Sigmoid colon (tissue), 6 donors: ENCODE measurements at regions not wholly inside any gene's neighbourhood (a gene's known extent, or its start where the extent isn't known, plus 50 kb on each side); places are given as distances from the start of the nearest gene placed in this dataset.

Experiments used
- DNase-seq: peaks from one replicate; pipeline ENCODE4 v3.0.0-alpha.2; 2019
- H3K27ac ChIP-seq, 4 donors: fragments of 200-600 bp; sonication (generic); one replicate each; pipeline ENCODE4 v1.5.1; 2016 to 2019; ENCODE audit warnings: mild to moderate bottlenecking in 1 of 4
- H3K27me3 ChIP-seq, 3 donors: fragments of 200-600 bp; sonication (generic); one replicate each; pipeline ENCODE4 v1.5.1; 2019; ENCODE audit warnings: mild to moderate bottlenecking in 1 of 3
- H3K36me3 ChIP-seq, 4 donors: fragments of 200-600 bp; sonication (generic); one replicate each; pipeline ENCODE4 v1.5.1; 2016 to 2019
- H3K4me1 ChIP-seq, 4 donors: fragments of 200-600 bp; sonication (generic); one replicate each; pipeline ENCODE4 v1.5.1; 2017 to 2019
- H3K4me3 ChIP-seq, 4 donors: fragments of 200-600 bp; sonication (generic); one replicate each; pipeline ENCODE4 v1.5.1; 2017 to 2019; ENCODE audit warnings: mild to moderate bottlenecking in 2 of 4, moderate library complexity in 1 of 4
- H3K9me3 ChIP-seq, 4 donors: fragments of 200-600 bp in 3 of 4; sonication (generic) in 3 of 4; one replicate each; pipeline versions ENCODE4 v1.5.1 to v1.6.1; 2013 to 2019
- EP300 ChIP-seq, 4 donors: sonication (generic); formaldehyde crosslinking; IDR thresholded peaks; one replicate each; pipeline ENCODE4 v1.6.1; 2017; ENCODE audit warnings: antibody characterized with exemption in 4 of 4
- POLR2A ChIP-seq, 2 donors: fragments of 450-650 bp; IDR thresholded peaks; one replicate each; pipeline ENCODE4 v1.6.1; 2016; ENCODE audit warnings: antibody characterized with exemption in 2 of 2, mild to moderate bottlenecking in 2 of 2, moderate library complexity in 2 of 2
- POLR2AphosphoS5 ChIP-seq, 4 donors: sonication (generic); formaldehyde crosslinking; IDR thresholded peaks; one replicate each; pipeline ENCODE4 v1.6.1; 2017; ENCODE audit warnings: antibody characterized with exemption in 4 of 4
- WGBS, 2 donors: extraction: QIAGEN DNeasy Blood & Tissue Kit; methylation state at CpG; one replicate each; pipeline ENCODE4 v1.1.7; 2013; 5-methylcytosine and 5-hydroxymethylcytosine counted together
- intact Hi-C: fragments of 100-400 bp; cut with DNase I; formaldehyde crosslinking; loops from one replicate; pipeline ENCODE4 v1.15.1; 2023
- TF ChIP-seq, protein P1 (sequence below), 4 experiments: fragments of 450-650 bp in 3 of 4; fragments of 200-600 bp in 1 of 4; IDR thresholded peaks; one replicate each; pipeline ENCODE4 v1.5.1; 2016 to 2019; ENCODE audit warnings: antibody characterized with exemption in 4 of 4, mild to moderate bottlenecking in 3 of 4, moderate library complexity in 2 of 4
- donor health status: healthy with polysubstance abuse.
- donor health status: healthy.

DNA sequence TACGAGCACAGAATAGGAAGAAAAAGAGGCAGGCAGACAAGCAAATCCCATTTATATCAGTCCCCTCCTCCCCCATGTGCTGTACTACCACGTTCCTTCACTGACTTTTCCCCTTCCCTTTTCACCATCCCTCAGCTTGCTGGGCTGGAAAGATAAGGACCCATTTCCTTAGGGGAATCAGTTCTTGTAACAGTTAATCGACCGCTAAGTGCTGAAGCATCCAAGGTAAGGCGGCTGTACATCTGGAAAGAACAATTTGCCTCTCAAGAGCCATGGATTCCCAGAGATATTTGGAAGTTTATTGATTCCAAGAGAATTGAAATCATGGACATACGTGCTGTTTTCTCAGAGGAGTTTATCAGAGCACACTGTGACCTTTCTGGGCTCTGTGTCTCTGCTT, 1688.0 kb downstream of the STIM2 start:
- Histone ChIP-seq H3K27me3 (no peaks in the 10 kb centered on the region), H3K36me3 (no peaks in the 10 kb centered on the region), H3K4me1 (no peaks in the 10 kb centered on the region), H3K4me3 (no peak overlapping the region), H3K9me3 (no peaks in the 10 kb centered on the region), H3K27ac (no peak overlapping the region)
- intact Hi-C loops: no loop called here
- DNase-seq: no peak
- 55 to 60% methylated on average over 6 of the region's 6 CpGs for WGBS, 2 donors
- no peak for TF ChIP-seq POLR2A (IDR thresholded peaks at IDR 0.05)

DNA sequence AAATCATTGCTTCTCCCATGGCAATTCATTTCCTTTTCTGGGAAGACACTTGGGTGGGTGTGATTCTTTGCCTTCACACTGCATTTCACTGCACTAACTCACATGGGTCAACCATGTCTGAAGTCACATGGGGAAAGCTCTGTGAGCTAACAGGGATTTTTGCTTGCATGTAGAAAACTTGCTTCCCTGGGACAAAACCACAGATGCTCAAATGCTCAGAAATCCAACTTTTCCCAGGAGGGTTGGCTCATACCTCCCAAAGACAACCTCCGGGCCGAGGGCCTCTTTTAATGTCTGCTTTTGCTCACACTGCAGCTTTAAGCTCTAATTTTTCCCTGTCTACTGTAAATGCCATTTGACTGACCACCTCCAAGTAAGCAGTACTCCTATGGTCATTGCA, 1695.2 kb downstream of the STIM2 start:
- Histone ChIP-seq H3K4me1 (no peaks in the 10 kb centered on the region), H3K27me3 (no peaks in the 10 kb centered on the region), H3K9me3 (no peaks in the 10 kb centered on the region), H3K36me3 (no peaks in the 10 kb centered on the region), H3K27ac (no peak overlapping the region), H3K4me3 (no peak overlapping the region)
- intact Hi-C loops: no loop called here
- WGBS, 2 donors: 87 to 93% methylated on average over 2 of the region's 2 CpGs
- TF ChIP-seq, protein P1, sequence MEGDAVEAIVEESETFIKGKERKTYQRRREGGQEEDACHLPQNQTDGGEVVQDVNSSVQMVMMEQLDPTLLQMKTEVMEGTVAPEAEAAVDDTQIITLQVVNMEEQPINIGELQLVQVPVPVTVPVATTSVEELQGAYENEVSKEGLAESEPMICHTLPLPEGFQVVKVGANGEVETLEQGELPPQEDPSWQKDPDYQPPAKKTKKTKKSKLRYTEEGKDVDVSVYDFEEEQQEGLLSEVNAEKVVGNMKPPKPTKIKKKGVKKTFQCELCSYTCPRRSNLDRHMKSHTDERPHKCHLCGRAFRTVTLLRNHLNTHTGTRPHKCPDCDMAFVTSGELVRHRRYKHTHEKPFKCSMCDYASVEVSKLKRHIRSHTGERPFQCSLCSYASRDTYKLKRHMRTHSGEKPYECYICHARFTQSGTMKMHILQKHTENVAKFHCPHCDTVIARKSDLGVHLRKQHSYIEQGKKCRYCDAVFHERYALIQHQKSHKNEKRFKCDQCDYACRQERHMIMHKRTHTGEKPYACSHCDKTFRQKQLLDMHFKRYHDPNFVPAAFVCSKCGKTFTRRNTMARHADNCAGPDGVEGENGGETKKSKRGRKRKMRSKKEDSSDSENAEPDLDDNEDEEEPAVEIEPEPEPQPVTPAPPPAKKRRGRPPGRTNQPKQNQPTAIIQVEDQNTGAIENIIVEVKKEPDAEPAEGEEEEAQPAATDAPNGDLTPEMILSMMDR (IDR thresholded peaks at IDR 0.05): no peak
- no peak for TF ChIP-seq POLR2A (IDR thresholded peaks at IDR 0.05)
- TF ChIP-seq EP300 (IDR thresholded peaks at IDR 0.05): no peak
- TF ChIP-seq POLR2AphosphoS5 (IDR thresholded peaks at IDR 0.05): no peak
- DNase-seq: no peak

GRCh38 chr4:28557755-28558154, 1697.1 kb downstream of the STIM2 start:
- no peak for TF ChIP-seq POLR2A (IDR thresholded peaks at IDR 0.05)
- WGBS, 2 donors: 58 to 72% methylated on average over 2 of the region's 2 CpGs
- Histone ChIP-seq H3K36me3 (no peaks in the 10 kb centered on the region), H3K9me3 (no peaks in the 10 kb centered on the region), H3K4me3 (no peak overlapping the region), H3K27ac (no peak overlapping the region), H3K4me1 (no peaks in the 10 kb centered on the region), H3K27me3 (no peaks in the 10 kb centered on the region)
- DNase-seq: no peak
- intact Hi-C loops: no loop called here

GRCh38 chr4:28558895-28559294, 1698.3 kb downstream of the STIM2 start:
- no peak for TF ChIP-seq EP300 (IDR thresholded peaks at IDR 0.05)
- no peak for TF ChIP-seq POLR2A (IDR thresholded peaks at IDR 0.05)
- TF ChIP-seq POLR2AphosphoS5 (IDR thresholded peaks at IDR 0.05): no peak
- TF ChIP-seq, protein P1 (IDR thresholded peaks at IDR 0.05): no peak
- no peak for DNase-seq
- Histone ChIP-seq H3K4me3 (no peak overlapping the region), H3K4me1 (no peaks in the 10 kb centered on the region), H3K27ac (no peak overlapping the region), H3K9me3 (no peaks in the 10 kb centered on the region), H3K36me3 (no peaks in the 10 kb centered on the region), H3K27me3 (no peaks in the 10 kb centered on the region)
- intact Hi-C loops: no loop called here
- WGBS, 2 donors: 80 to 85% methylated on average over 2 of the region's 2 CpGs

- Histone ChIP-seq H3K27ac (no peak overlapping the region), H3K4me1 (no peaks in the 10 kb centered on the region), H3K27me3 (no peaks in the 10 kb centered on the region), H3K4me3 (no peak overlapping the region), H3K36me3 (no peaks in the 10 kb centered on the region), H3K9me3 (no peaks in the 10 kb centered on the region)
- WGBS, 2 donors: 55 to 65% methylated on average over 1 of the region's 4 CpGs
- TF ChIP-seq, protein P1 (IDR thresholded peaks at IDR 0.05): no peak
- TF ChIP-seq POLR2A (IDR thresholded peaks at IDR 0.05) (no peak), POLR2AphosphoS5 (IDR thresholded peaks at IDR 0.05) (no peak), EP300 (IDR thresholded peaks at IDR 0.05) (no peak)
- no peak for DNase-seq
- intact Hi-C loops: no loop called here
These were observed 1702.3 kb downstream of the STIM2 start for GRCh38 chr4:28562913-28563312.

DNA sequence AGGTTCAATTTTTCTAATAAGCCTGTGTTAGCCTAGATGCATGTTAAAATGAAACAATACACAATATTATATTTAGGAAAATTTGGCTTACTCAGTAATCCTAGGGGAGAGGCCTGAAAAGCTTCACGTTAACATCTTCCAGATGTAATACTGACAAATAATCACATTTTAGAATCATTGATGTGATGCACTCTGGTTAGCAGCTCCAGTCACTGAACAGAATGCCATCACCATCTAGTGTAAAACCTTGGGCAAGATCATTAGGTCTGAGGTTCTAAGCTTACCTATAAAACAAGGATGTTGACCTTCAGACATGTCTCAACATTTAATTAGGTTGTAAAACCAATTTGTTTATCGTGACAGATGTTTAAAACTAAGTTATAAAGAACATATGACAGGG, 1704.8 kb downstream of the STIM2 start:
- no peak for DNase-seq
- no peaks in the 10 kb centered on the region for H3K9me3 ChIP-seq
- H3K4me3 ChIP-seq: no peak overlapping the region
- TF ChIP-seq POLR2AphosphoS5 (IDR thresholded peaks at IDR 0.05): no peak
- no peak for TF ChIP-seq POLR2A (IDR thresholded peaks at IDR 0.05)
- TF ChIP-seq, protein P1 (IDR thresholded peaks at IDR 0.05): no peak
- no peak for TF ChIP-seq EP300 (IDR thresholded peaks at IDR 0.05)
- H3K27me3 ChIP-seq: no peaks in the 10 kb centered on the region
- WGBS, 2 donors: 24 to 51% methylated on average over 2 of the region's 2 CpGs
- H3K4me1 ChIP-seq: no peaks in the 10 kb centered on the region
- no peak overlapping the region for H3K27ac ChIP-seq
- intact Hi-C loops: no loop called here
- no peaks in the 10 kb centered on the region for H3K36me3 ChIP-seq
